HEK293 (cell line): ENCODE measurements at regions not wholly inside any gene's neighbourhood (a gene's known extent, or its start where the extent isn't known, plus 50 kb on each side); places are given as distances from the start of the nearest gene placed in this dataset.

ENCODE experiments used
- EGR2 ChIP-seq: fragments of 450-650 bp; formaldehyde crosslinking; IDR thresholded peaks from 2 replicates; pipeline ENCODE4 v1.5.1; 2016; ENCODE audit warnings: low read depth, missing biosample characterization, missing genetic modification characterization
- ELK4 ChIP-seq: IDR thresholded peaks from 2 replicates; pipeline ENCODE4 v1.6.1; 2011; ENCODE audit warnings: mild to moderate bottlenecking, low read depth, low read length, borderline replicate concordance
- KLF17 ChIP-seq: fragments of 450-650 bp; formaldehyde crosslinking; IDR thresholded peaks from 2 replicates; pipeline ENCODE4 v1.5.1; 2016; ENCODE audit warnings: missing biosample characterization, missing genetic modification characterization
- SP7 ChIP-seq: fragments of 450-650 bp; formaldehyde crosslinking; IDR thresholded peaks from 2 replicates; pipeline ENCODE4 v1.5.1; 2016; ENCODE audit warnings: missing biosample characterization, missing genetic modification characterization
- TCF7L2 ChIP-seq: IDR thresholded peaks from 2 replicates; pipeline ENCODE4 v1.6.1; 2011; ENCODE audit warnings: low read depth, mild to moderate bottlenecking, inconsistent platforms, low read length, moderate library complexity, borderline replicate concordance
- ZFP3 ChIP-seq: fragments of 450-650 bp; formaldehyde crosslinking; IDR thresholded peaks from 2 replicates; pipeline ENCODE4 v1.5.1; 2016; ENCODE audit warnings: low read depth, missing biosample characterization, missing genetic modification characterization
- ZNF157 ChIP-seq: fragments of 450-650 bp; formaldehyde crosslinking; IDR thresholded peaks from 2 replicates; pipeline ENCODE4 v1.5.1; 2016; ENCODE audit warnings: missing biosample characterization, missing genetic modification characterization
- ZNF174 ChIP-seq: fragments of 450-650 bp; formaldehyde crosslinking; IDR thresholded peaks from 2 replicates; pipeline ENCODE4 v1.5.0; 2017; ENCODE audit warnings: missing biosample characterization, mild to moderate bottlenecking, missing genetic modification characterization
- ZNF184 ChIP-seq: fragments of 450-650 bp; IDR thresholded peaks from 2 replicates; pipeline ENCODE4 v1.5.1; 2018; ENCODE audit warnings: missing biosample characterization, mild to moderate bottlenecking, missing genetic modification characterization
- ZNF223 ChIP-seq: fragments of 450-650 bp; formaldehyde crosslinking; IDR thresholded peaks from 2 replicates; pipeline ENCODE4 v1.5.1; 2016; ENCODE audit warnings: missing biosample characterization, missing genetic modification characterization
- ZNF248 ChIP-seq: fragments of 450-650 bp; formaldehyde crosslinking; IDR thresholded peaks from 2 replicates; pipeline ENCODE4 v1.5.1; 2017; ENCODE audit warnings: missing biosample characterization, missing genetic modification characterization
- ZNF26 ChIP-seq: fragments of 450-650 bp; formaldehyde crosslinking; IDR thresholded peaks from 2 replicates; pipeline ENCODE4 v1.5.1; 2016; ENCODE audit warnings: missing biosample characterization, missing genetic modification characterization
- ZNF354C ChIP-seq: fragments of 450-650 bp; formaldehyde crosslinking; IDR thresholded peaks from 2 replicates; pipeline ENCODE4 v1.5.1; 2016; ENCODE audit warnings: missing biosample characterization, missing genetic modification characterization, low read depth, borderline replicate concordance
- ZNF366 ChIP-seq: fragments of 450-650 bp; formaldehyde crosslinking; conservative IDR thresholded peaks from 2 replicates; pipeline ENCODE4 v1.5.1; 2016; ENCODE audit warnings: missing biosample characterization, missing genetic modification characterization
- ZNF449 ChIP-seq: fragments of 450-650 bp; formaldehyde crosslinking; IDR thresholded peaks from 2 replicates; pipeline ENCODE4 v1.5.1; 2017; ENCODE audit warnings: missing biosample characterization, mild to moderate bottlenecking, missing genetic modification characterization, moderate library complexity
- ZNF48 ChIP-seq: fragments of 450-650 bp; formaldehyde crosslinking; IDR thresholded peaks from 2 replicates; pipeline ENCODE4 v1.5.1; 2016; ENCODE audit warnings: missing biosample characterization, missing genetic modification characterization
- ZNF513 ChIP-seq: fragments of 450-650 bp; IDR thresholded peaks from 2 replicates; pipeline ENCODE4 v1.5.1; 2018; ENCODE audit warnings: missing biosample characterization, missing genetic modification characterization
- ZNF549 ChIP-seq: fragments of 450-650 bp; IDR thresholded peaks from 2 replicates; pipeline ENCODE4 v1.5.1; 2018; ENCODE audit warnings: missing biosample characterization, missing genetic modification characterization, mild to moderate bottlenecking, inconsistent platforms, moderate library complexity
- ZNF623 ChIP-seq: fragments of 450-650 bp; formaldehyde crosslinking; IDR thresholded peaks from 2 replicates; pipeline ENCODE4 v1.5.1; 2016; ENCODE audit warnings: missing biosample characterization, missing genetic modification characterization
- ZNF776 ChIP-seq: fragments of 450-650 bp; formaldehyde crosslinking; IDR thresholded peaks from 2 replicates; pipeline ENCODE4 v1.5.0; 2017; ENCODE audit warnings: missing biosample characterization, missing genetic modification characterization, borderline replicate concordance
- ZXDB ChIP-seq: fragments of 450-650 bp; formaldehyde crosslinking; IDR thresholded peaks from 2 replicates; pipeline ENCODE4 v1.5.1; 2016; ENCODE audit warnings: missing biosample characterization, missing genetic modification characterization
- TF ChIP-seq, protein P1 (sequence below): fragments of 450-650 bp; formaldehyde crosslinking; IDR thresholded peaks from 2 replicates; pipeline ENCODE4 v1.5.1; 2016; ENCODE audit warnings: missing biosample characterization, missing genetic modification characterization
- TF ChIP-seq, protein P2 (sequence below): fragments of 450-650 bp; formaldehyde crosslinking; IDR thresholded peaks from 2 replicates; pipeline ENCODE4 v1.5.1; 2016; ENCODE audit warnings: missing biosample characterization, missing genetic modification characterization, borderline replicate concordance
- TF ChIP-seq, protein P3 (sequence below): sonication (generic); formaldehyde crosslinking; IDR thresholded peaks from 2 replicates; pipeline ENCODE4 v1.8.1; 2022; ENCODE audit warnings: mild to moderate bottlenecking, moderate library complexity, missing genetic modification reagents
- TF ChIP-seq, protein P4 (sequence below): fragments of 450-650 bp; formaldehyde crosslinking; IDR thresholded peaks from 2 replicates; pipeline ENCODE4; 2016; ENCODE audit warnings: missing biosample characterization, missing genetic modification characterization

- TF ChIP-seq ZNF354C: no peak
- no peak for TF ChIP-seq ZNF449 (tag by site-specific recombination)
- no peak for TF ChIP-seq ZNF549 (tag by site-specific recombination)
- no peak for TF ChIP-seq ZNF48
- no peak for TF ChIP-seq KLF17 (tag by site-specific recombination)
- no peak for TF ChIP-seq TCF7L2
- TF ChIP-seq, protein P1, sequence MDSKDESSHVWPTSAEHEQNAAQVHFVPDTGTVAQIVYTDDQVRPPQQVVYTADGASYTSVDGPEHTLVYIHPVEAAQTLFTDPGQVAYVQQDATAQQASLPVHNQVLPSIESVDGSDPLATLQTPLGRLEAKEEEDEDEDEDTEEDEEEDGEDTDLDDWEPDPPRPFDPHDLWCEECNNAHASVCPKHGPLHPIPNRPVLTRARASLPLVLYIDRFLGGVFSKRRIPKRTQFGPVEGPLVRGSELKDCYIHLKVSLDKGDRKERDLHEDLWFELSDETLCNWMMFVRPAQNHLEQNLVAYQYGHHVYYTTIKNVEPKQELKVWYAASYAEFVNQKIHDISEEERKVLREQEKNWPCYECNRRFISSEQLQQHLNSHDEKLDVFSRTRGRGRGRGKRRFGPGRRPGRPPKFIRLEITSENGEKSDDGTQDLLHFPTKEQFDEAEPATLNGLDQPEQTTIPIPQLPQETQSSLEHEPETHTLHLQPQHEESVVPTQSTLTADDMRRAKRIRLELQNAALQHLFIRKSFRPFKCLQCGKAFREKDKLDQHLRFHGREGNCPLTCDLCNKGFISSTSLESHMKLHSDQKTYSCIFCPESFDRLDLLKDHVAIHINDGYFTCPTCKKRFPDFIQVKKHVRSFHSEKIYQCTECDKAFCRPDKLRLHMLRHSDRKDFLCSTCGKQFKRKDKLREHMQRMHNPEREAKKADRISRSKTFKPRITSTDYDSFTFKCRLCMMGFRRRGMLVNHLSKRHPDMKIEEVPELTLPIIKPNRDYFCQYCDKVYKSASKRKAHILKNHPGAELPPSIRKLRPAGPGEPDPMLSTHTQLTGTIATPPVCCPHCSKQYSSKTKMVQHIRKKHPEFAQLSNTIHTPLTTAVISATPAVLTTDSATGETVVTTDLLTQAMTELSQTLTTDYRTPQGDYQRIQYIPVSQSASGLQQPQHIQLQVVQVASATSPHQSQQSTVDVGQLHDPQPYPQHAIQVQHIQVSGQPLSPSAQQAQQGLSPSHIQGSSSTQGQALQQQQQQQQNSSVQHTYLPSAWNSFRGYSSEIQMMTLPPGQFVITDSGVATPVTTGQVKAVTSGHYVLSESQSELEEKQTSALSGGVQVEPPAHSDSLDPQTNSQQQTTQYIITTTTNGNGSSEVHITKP (tag by site-specific recombination): peak; percentile 77
- TF ChIP-seq ZNF248: no peak
- TF ChIP-seq ZXDB (tag by site-specific recombination): no peak
- TF ChIP-seq ZFP3: no peak
- no peak for TF ChIP-seq ZNF513 (tag by site-specific recombination)
- no peak for TF ChIP-seq ZNF366 (tag by site-specific recombination)
- no peak for TF ChIP-seq ZNF776 (tag by site-specific recombination)
- TF ChIP-seq ZNF174 (tag by site-specific recombination): no peak
- TF ChIP-seq, protein P2, sequence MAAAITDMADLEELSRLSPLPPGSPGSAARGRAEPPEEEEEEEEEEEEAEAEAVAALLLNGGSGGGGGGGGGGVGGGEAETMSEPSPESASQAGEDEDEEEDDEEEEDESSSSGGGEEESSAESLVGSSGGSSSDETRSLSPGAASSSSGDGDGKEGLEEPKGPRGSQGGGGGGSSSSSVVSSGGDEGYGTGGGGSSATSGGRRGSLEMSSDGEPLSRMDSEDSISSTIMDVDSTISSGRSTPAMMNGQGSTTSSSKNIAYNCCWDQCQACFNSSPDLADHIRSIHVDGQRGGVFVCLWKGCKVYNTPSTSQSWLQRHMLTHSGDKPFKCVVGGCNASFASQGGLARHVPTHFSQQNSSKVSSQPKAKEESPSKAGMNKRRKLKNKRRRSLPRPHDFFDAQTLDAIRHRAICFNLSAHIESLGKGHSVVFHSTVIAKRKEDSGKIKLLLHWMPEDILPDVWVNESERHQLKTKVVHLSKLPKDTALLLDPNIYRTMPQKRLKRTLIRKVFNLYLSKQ (tag by site-specific recombination): no peak
- no peak for TF ChIP-seq EGR2 (tag by site-specific recombination)
- TF ChIP-seq, protein P3, sequence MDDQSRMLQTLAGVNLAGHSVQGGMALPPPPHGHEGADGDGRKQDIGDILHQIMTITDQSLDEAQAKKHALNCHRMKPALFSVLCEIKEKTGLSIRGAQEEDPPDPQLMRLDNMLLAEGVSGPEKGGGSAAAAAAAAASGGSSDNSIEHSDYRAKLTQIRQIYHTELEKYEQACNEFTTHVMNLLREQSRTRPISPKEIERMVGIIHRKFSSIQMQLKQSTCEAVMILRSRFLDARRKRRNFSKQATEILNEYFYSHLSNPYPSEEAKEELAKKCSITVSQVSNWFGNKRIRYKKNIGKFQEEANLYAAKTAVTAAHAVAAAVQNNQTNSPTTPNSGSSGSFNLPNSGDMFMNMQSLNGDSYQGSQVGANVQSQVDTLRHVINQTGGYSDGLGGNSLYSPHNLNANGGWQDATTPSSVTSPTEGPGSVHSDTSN (CRISPR knock-in tag): 0 out of 2 replicates have a peak, but pooled peaks have one; percentile 62
- no peak for TF ChIP-seq ZNF623 (tag by site-specific recombination)
- TF ChIP-seq ELK4: no peak
- 0 out of 2 replicates have a peak, but pooled peaks have one; percentile 20 for TF ChIP-seq SP7 (tag by site-specific recombination)
- TF ChIP-seq, protein P4, sequence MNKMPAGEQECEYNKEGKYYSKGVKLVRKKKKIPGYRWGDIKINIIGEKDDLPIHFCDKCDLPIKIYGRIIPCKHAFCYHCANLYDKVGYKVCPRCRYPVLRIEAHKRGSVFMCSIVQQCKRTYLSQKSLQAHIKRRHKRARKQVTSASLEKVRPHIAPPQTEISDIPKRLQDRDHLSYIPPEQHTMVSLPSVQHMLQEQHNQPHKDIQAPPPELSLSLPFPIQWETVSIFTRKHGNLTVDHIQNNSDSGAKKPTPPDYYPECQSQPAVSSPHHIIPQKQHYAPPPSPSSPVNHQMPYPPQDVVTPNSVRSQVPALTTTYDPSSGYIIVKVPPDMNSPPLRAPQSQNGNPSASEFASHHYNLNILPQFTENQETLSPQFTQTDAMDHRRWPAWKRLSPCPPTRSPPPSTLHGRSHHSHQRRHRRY (tag by site-specific recombination): no peak
- TF ChIP-seq ZNF26: no peak
- TF ChIP-seq ZNF157 (tag by site-specific recombination): no peak
- TF ChIP-seq ZNF184: 0 out of 2 replicates have a peak, but pooled peaks have one; percentile 51
- TF ChIP-seq ZNF223 (tag by site-specific recombination): no peak
Measured at GRCh38 chr5:175202463-175203068, 241.4 kb downstream of the DRD1 start (continued).
